WTC11 (cell line): ENCODE measurements at regions not wholly inside any gene's neighbourhood (a gene's known extent, or its start where the extent isn't known, plus 50 kb on each side); places are given as distances from the start of the nearest gene placed in this dataset.

Experiments
- ATAC-seq: fragments of 200-7000 bp; cut with Tn5 transposase; 2 replicates; pipeline ENCODE4 v1.10.0; 2021; ENCODE audit warnings: mild to moderate bottlenecking, moderate library complexity
- CTCF ChIA-PET: fragments of 300-600 bp; sonication (Branson Sonifier 250); formaldehyde crosslinking; loops from one replicate; lab custom pipeline; 2021; ENCODE audit warnings: antibody characterized with exemption; lab: Charles Lee
- POLR2A ChIA-PET: fragments of 350-600 bp; sonication (Branson Sonifier 250); formaldehyde crosslinking; loops from one replicate; lab custom pipeline; 2021; ENCODE audit warnings: antibody characterized with exemption; lab: Charles Lee
- DNase-seq: peaks from one replicate; pipeline ENCODE4 v3.0.0; 2021; ENCODE audit warnings: low spot score
- H3K27ac Mint-ChIP-seq: 2 replicates; pipeline ENCODE4 v1.8.0; 2021; ENCODE audit warnings: mixed read lengths
- H3K27me3 Mint-ChIP-seq: 2 replicates; pipeline ENCODE4 v1.8.0; 2021; ENCODE audit warnings: low read depth, mild to moderate bottlenecking, moderate library complexity, mixed read lengths
- H3K36me3 Mint-ChIP-seq: 2 replicates; pipeline ENCODE4 v1.8.0; 2021; ENCODE audit warnings: mixed read lengths
- H3K4me1 Mint-ChIP-seq: 2 replicates; pipeline ENCODE4 v1.8.0; 2022; ENCODE audit warnings: mixed read lengths
- H3K4me3 Mint-ChIP-seq: 2 replicates; pipeline ENCODE4 v1.8.0; 2021; ENCODE audit warnings: mild to moderate bottlenecking, moderate library complexity, mixed read lengths
- H3K9me3 Mint-ChIP-seq: 2 replicates; pipeline ENCODE4 v1.8.0; 2021; ENCODE audit warnings: mixed read lengths
- AR ChIP-seq: fragments of 250-450 bp; sonication (Bioruptor Pico); IDR thresholded peaks from 2 replicates; pipeline ENCODE4 v1.9.0; 2021; ENCODE audit warnings: mild to moderate bottlenecking
- EMX1 ChIP-seq: fragments of 250-450 bp; sonication (Bioruptor Pico); IDR thresholded peaks from 2 replicates; pipeline ENCODE4 v1.8.0; 2021; ENCODE audit warnings: mild to moderate bottlenecking
- FOXK1 ChIP-seq: sonication (generic); formaldehyde crosslinking; IDR thresholded peaks from 2 replicates; pipeline ENCODE4 v1.8.0; 2022; ENCODE audit warnings: mild to moderate bottlenecking, moderate library complexity, missing genetic modification reagents
- FOXP1 ChIP-seq: sonication (generic); formaldehyde crosslinking; IDR thresholded peaks from 2 replicates; pipeline ENCODE4 v1.8.0; 2022; ENCODE audit warnings: missing genetic modification reagents, mild to moderate bottlenecking, moderate library complexity, borderline replicate concordance
- HMGA2 ChIP-seq: fragments of 250-450 bp; sonication (Bioruptor Pico); IDR thresholded peaks from 2 replicates; pipeline ENCODE4 v1.4.0; 2021; ENCODE audit warnings: mild to moderate bottlenecking, moderate library complexity
- HMGXB4 ChIP-seq: sonication (generic); formaldehyde crosslinking; IDR thresholded peaks from 2 replicates; pipeline ENCODE4 v1.8.1; 2023; ENCODE audit warnings: mild to moderate bottlenecking, moderate library complexity, missing genetic modification reagents
- IRF2 ChIP-seq: sonication (generic); formaldehyde crosslinking; IDR thresholded peaks from 2 replicates; pipeline ENCODE4 v1.8.0; 2022; ENCODE audit warnings: low read depth, missing genetic modification reagents, borderline replicate concordance
- MAX ChIP-seq: sonication (generic); formaldehyde crosslinking; IDR thresholded peaks from 2 replicates; pipeline ENCODE4 v1.8.0; 2022; ENCODE audit warnings: mild to moderate bottlenecking, missing genetic modification reagents
- MLX ChIP-seq: sonication (generic); formaldehyde crosslinking; IDR thresholded peaks from 2 replicates; pipeline ENCODE4 v1.8.1; 2023; ENCODE audit warnings: mild to moderate bottlenecking, missing genetic modification reagents, moderate library complexity
- MXD4 ChIP-seq: fragments of 250-450 bp; sonication (Bioruptor Pico); IDR thresholded peaks from 2 replicates; pipeline ENCODE4 v1.8.0; 2021; ENCODE audit warnings: mild to moderate bottlenecking, moderate library complexity, borderline replicate concordance
- NFATC4 ChIP-seq: fragments of 250-450 bp; sonication (Bioruptor Pico); IDR thresholded peaks from 2 replicates; pipeline ENCODE4 v1.9.0; 2021; ENCODE audit warnings: mild to moderate bottlenecking
- NFE2L1 ChIP-seq: sonication (generic); formaldehyde crosslinking; IDR thresholded peaks from 2 replicates; pipeline ENCODE4 v1.8.1; 2023; ENCODE audit warnings: missing genetic modification reagents
- PRRX2 ChIP-seq: fragments of 250-450 bp; sonication (Bioruptor Pico); IDR thresholded peaks from 2 replicates; pipeline ENCODE4 v1.8.0; 2021; ENCODE audit warnings: mild to moderate bottlenecking
- RORB ChIP-seq: fragments of 250-450 bp; sonication (Bioruptor Pico); IDR thresholded peaks from 2 replicates; pipeline ENCODE4 v1.9.0; 2021; ENCODE audit warnings: mild to moderate bottlenecking
- SMAD4 ChIP-seq: sonication (generic); formaldehyde crosslinking; IDR thresholded peaks from 2 replicates; pipeline ENCODE4 v1.8.0; 2022; ENCODE audit warnings: mild to moderate bottlenecking, missing genetic modification reagents
- TCF7 ChIP-seq: sonication (generic); formaldehyde crosslinking; IDR thresholded peaks from 2 replicates; pipeline ENCODE4 v1.8.0; 2022; ENCODE audit warnings: mild to moderate bottlenecking, low read depth, missing genetic modification reagents, moderate library complexity
- USF1 ChIP-seq: sonication (generic); formaldehyde crosslinking; IDR thresholded peaks from 2 replicates; pipeline ENCODE4 v1.8.0; 2022; ENCODE audit warnings: mild to moderate bottlenecking, missing genetic modification reagents
- ZBTB21 ChIP-seq: sonication (generic); formaldehyde crosslinking; IDR thresholded peaks from 2 replicates; pipeline ENCODE4 v1.8.1; 2023; ENCODE audit warnings: mild to moderate bottlenecking, missing genetic modification reagents, borderline replicate concordance
- ZMAT4 ChIP-seq: fragments of 250-450 bp; sonication (Bioruptor Pico); IDR thresholded peaks from 2 replicates; pipeline ENCODE4 v1.9.0; 2021; ENCODE audit warnings: mild to moderate bottlenecking
- ZNF121 ChIP-seq: sonication (generic); formaldehyde crosslinking; IDR thresholded peaks from 2 replicates; pipeline ENCODE4 v1.8.0; 2023; ENCODE audit warnings: missing genetic modification reagents
- ZNF317 ChIP-seq: sonication (generic); formaldehyde crosslinking; IDR thresholded peaks from 2 replicates; pipeline ENCODE4 v1.8.1; 2023; ENCODE audit warnings: low read depth, mild to moderate bottlenecking, moderate library complexity, missing genetic modification reagents, borderline replicate concordance
- ZNF396 ChIP-seq: fragments of 250-450 bp; sonication (Bioruptor Pico); IDR thresholded peaks from 2 replicates; pipeline ENCODE4 v1.8.0; 2021; ENCODE audit warnings: mild to moderate bottlenecking, moderate library complexity, borderline replicate concordance
- ZNF416 ChIP-seq: fragments of 250-450 bp; sonication (Bioruptor Pico); IDR thresholded peaks from 2 replicates; pipeline ENCODE4 v1.9.0; 2021; ENCODE audit warnings: mild to moderate bottlenecking, inconsistent platforms
- ZNF512 ChIP-seq: sonication (generic); formaldehyde crosslinking; IDR thresholded peaks from 2 replicates; pipeline ENCODE4 v1.8.1; 2022; ENCODE audit warnings: missing genetic modification reagents, borderline replicate concordance
- ZNF671 ChIP-seq: fragments of 250-450 bp; sonication (Bioruptor Pico); IDR thresholded peaks from 2 replicates; pipeline ENCODE4 v1.8.0; 2021; ENCODE audit warnings: mild to moderate bottlenecking
- ZSCAN18 ChIP-seq: fragments of 250-450 bp; sonication (Bioruptor Pico); IDR thresholded peaks from 2 replicates; pipeline ENCODE4 v2.1.2; 2022; ENCODE audit warnings: mild to moderate bottlenecking, moderate library complexity

- Mint-ChIP-seq H3K27me3 (no peaks in the 10 kb centered on the region), H3K27ac (no peak overlapping the region), H3K36me3 (no peaks in the 10 kb centered on the region), H3K4me1 (peaks cover 2% of the 10 kb centered on the region; the same call in 1 of the 2 replicates), H3K9me3 (no peaks in the 10 kb centered on the region), H3K4me3 (no peak overlapping the region)
- POLR2A ChIA-PET = interaction anchor here (0.7 kb wide), 2 partner anchors 1036 to 1538 kb away, joined by 5 read pairs; no protein-coding TSS in a partner anchor
- no peak for ATAC-seq
- CTCF ChIA-PET = interaction anchor here (0.6 to 2.6 kb wide), 3 partner anchors 12 to 801 kb away, joined by 3 to 6 read pairs (median 3); no protein-coding TSS in a partner anchor
- no peak for DNase-seq
- TF ChIP-seq SMAD4 (CRISPR knock-in tag) (no peak), ZNF317 (CRISPR knock-in tag) (no peak), TCF7 (CRISPR knock-in tag) (no peak), IRF2 (CRISPR knock-in tag) (no peak), EMX1 (CRISPR knock-in tag) (no peak), HMGA2 (CRISPR knock-in tag) (no peak), RORB (CRISPR knock-in tag) (no peak), ZMAT4 (no peak), ZBTB21 (no peak), ZNF512 (CRISPR knock-in tag) (no peak), ZNF416 (CRISPR knock-in tag) (no peak), MLX (CRISPR knock-in tag) (no peak), ZSCAN18 (CRISPR knock-in tag) (no peak), FOXP1 (CRISPR knock-in tag) (no peak), MAX (CRISPR knock-in tag) (no peak), MXD4 (no peak), HMGXB4 (no peak)
These were observed 615.5 kb downstream of the FGF9 start for GRCh38 chr13:22286338-22286737.

GRCh38 chr13:22287343-22287920 is 616.6 kb downstream of the FGF9 start:
- POLR2A ChIA-PET = no interaction called here
- Mint-ChIP-seq H3K4me1 (peaks cover 2% of the 10 kb centered on the region; the same call in 1 of the 2 replicates), H3K36me3 (no peaks in the 10 kb centered on the region), H3K4me3 (no peak overlapping the region), H3K27ac (no peak overlapping the region), H3K9me3 (no peaks in the 10 kb centered on the region), H3K27me3 (no peaks in the 10 kb centered on the region)
- CTCF ChIA-PET = interaction anchor here (1.2 to 2.6 kb wide), 2 partner anchors 11 to 374 kb away, joined by 3 to 6 read pairs; no protein-coding TSS in a partner anchor
- ATAC-seq (no peak), DNase-seq (no peak)
- TF ChIP-seq ZNF671 (CRISPR knock-in tag) = no peak
- TF ChIP-seq ZNF121 = no peak
- TF ChIP-seq NFE2L1 (CRISPR knock-in tag) = no peak
- no peak for TF ChIP-seq AR (CRISPR knock-in tag)
- TF ChIP-seq HMGA2 (CRISPR knock-in tag) = no peak
- TF ChIP-seq FOXK1 (CRISPR knock-in tag) = no peak
- no peak for TF ChIP-seq IRF2 (CRISPR knock-in tag)
- TF ChIP-seq PRRX2 = no peak
- no peak for TF ChIP-seq TCF7 (CRISPR knock-in tag)
- no peak for TF ChIP-seq ZNF396 (CRISPR knock-in tag)
- TF ChIP-seq USF1 (CRISPR knock-in tag) = no peak
- TF ChIP-seq NFATC4 (CRISPR knock-in tag) = no peak
